Kidney glomerular epithelial cell (primary cell): ENCODE measurements at regions not wholly inside any gene's neighbourhood (a gene's known extent, or its start where the extent isn't known, plus 50 kb on each side); places are given as distances from the start of the nearest gene placed in this dataset.
"Not testable (repeated sequence)": the region's sequence is repeated elsewhere in the genome, so short reads cannot be mapped to it uniquely, and the experiment has no call there.

Experiments
- DNase-seq: peaks from one replicate; lab custom pipeline; 2025; lab: John Stamatoyannopoulos, UW

DNA sequence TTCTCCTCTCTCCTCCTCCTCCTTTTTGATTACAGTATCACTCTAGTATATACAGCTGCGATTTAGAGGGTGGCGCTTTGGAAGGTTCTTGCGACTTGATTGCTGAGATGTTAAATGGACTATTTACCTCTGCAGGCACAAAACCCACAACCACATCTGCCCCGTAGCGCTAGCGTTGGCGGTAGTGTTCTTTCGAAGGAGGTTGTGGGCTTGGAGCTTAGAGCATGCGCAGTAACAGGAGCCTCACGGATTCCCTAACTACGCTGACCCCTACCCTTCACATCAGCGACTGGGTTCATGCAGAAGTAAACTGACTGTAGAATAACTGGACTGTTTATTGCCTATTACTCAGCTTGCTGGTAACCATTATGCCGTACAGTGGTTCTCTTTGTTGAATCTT lies 58.0 kb downstream of the CGGBP1 start:
- no peak for DNase-seq

GRCh38 chr3:87997966-87998365 lies 60.8 kb downstream of the CGGBP1 start:
- no peak for DNase-seq

DNA sequence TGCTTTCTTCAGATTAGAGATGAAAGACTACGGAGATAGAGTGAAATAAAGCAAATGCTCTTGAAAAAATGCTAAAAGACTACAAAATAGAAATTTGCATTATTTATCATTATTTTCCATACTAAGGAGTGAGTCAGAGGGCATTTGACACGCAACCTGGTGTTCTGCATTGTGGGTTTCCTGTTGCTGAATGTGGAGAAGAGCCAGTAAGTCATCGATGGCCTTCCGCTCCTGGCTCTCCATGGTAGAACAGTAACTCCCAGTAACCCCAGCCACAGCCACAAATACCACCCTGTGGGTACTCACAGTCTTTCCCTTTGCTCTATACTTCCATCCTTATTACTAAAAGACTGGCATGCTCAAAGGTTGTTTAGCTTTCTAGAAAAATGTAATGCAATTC lies 61.5 kb downstream of the CGGBP1 start:
- peak; percentile 25 for DNase-seq

DNA sequence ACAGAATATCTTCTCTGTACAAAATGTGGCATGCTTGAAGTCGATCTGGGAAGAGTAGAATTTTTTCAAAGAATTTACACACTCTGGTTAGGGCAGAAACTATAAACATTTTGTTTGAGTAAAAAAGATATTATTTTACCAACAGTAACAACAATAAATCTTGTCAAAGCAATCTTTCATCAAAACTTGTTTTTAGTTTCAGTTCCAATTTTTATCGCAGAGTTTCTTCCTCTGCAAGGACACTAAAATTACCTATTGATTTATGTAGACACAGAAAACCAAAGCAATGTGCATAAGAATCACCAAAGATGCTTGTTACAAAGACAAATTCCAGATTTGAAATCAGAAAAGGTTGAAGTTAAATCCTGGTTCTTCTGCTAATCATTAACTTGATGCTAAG lies 61.9 kb downstream of the CGGBP1 start:
- no peak for DNase-seq

DNA sequence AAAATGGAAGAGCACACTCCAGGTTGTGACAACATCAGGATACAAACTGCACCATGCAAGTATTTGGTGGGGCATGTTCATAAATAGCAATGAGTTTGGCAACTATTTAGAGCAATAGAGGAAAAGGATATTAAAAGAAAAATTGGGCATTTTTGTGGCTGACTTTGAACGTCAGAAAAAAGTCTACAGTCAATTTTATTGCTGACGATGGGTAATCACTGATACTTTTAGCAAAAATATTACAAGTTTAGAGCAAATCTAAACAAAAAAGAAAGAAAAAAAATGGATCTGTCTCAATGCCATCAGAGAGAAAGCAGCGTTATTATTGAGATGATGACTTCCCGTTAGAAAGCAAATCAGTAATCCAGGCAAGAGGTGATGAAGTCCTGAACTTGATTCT lies 65.2 kb downstream of the CGGBP1 start:
- DNase-seq, result no peak

GRCh38 chr3:87987952-87988351 lies 70.9 kb downstream of the CGGBP1 start:
- DNase-seq, result no peak

GRCh38 chr3:87982421-87982820 lies 76.4 kb downstream of the CGGBP1 start:
- no peak for DNase-seq

DNA sequence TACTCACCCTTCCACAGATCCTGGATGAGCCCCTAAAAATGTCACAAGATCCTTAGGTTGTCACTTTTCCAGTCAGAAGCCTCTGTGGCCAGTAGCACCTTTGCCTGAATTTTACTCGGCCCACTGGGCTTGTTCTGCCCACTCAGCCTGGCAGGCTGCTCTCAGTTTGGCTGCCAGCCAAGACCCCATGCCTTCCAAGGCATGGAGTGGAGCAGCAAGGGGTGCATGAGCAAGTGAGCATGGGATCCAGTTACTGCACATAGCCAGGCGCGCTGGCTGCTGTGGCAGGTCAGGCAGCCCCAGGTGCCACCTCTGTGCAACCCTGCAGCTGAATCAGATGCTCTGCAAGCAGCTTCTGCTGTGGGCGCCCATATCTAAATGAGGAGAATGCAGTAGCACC lies 79.3 kb downstream of the CGGBP1 start:
- no peak for DNase-seq

DNA sequence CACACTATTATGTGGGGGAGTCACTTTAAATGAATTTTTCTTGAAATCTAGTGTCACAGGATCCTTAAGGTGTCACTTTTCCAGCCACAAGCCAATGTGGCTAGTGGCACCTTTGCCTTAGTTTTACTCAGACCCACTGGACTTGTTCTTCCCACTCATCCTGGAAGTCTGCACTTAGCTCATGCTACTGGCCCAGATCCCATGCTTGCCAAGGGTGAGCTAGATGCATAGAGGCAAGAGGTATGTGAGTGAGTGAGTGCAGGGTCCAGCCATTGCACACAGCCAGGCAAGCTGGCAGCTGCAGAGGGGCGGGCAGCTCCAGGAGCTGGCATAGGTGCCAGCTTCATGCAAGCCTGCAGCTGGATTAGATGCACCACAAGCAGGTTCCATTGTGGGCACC lies 81.0 kb downstream of the CGGBP1 start:
- no peak for DNase-seq

DNA sequence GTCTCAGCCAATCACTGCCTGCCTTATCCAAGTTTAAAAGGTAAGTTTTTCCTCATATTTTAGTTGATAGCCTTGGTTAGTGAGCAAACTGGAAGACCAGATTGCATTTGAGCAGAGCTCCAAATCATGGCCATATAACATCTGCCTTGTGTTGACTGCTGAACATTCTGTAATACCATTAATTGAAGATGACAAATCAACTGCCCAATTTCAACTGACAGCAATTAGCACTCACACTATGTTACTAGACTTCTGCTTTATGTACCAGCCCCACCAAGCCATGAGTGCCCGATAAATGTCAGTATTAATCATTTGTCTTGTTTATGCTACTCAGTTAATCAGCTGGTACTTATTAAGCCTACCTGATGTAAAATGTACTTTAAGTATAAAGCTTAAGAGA lies 83.1 kb downstream of the CGGBP1 start:
- DNase-seq, result no peak

DNA sequence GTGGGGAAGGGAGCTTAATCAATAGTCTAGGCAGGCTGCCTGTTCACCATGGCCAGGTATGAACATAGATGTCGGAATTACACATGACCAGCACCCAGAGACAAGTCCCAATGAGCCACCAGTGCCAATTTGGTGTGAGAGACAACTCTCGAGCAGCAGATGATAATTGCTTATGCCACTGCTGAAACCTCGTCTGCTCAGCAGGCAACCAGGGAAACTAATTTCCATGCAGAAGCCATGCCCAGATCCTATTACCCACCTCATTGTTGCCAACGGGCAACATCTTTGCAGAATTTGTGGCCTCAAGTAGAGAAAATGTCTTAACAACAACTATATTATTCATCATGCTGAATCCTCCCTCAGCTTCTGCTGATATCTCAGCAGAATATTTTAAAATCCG lies 84.9 kb downstream of the CGGBP1 start:
- DNase-seq, result no peak

DNA sequence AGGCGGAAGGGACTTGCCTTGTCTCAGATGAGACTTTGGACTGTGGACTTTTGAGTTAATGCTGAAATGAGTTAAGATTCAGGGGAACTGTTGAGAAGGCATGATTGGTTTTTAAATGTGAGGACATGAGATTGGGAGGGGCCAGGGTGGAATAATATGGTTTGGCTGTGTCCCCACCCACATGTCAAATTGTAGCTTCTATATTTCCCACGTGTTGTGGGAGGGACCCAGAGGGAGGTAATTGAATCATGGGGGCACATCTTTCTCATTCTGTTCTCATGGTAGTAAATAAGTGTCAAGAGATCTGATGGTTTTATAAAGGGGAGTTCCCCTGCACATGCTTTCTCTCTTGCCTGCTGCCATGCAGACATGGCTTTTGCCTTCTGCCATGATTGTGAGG lies 89.2 kb downstream of the CGGBP1 start:
- DNase-seq, result no peak

- no peak for DNase-seq
These were observed 90.1 kb downstream of the CGGBP1 start for GRCh38 chr3:87968668-87969067.

DNA sequence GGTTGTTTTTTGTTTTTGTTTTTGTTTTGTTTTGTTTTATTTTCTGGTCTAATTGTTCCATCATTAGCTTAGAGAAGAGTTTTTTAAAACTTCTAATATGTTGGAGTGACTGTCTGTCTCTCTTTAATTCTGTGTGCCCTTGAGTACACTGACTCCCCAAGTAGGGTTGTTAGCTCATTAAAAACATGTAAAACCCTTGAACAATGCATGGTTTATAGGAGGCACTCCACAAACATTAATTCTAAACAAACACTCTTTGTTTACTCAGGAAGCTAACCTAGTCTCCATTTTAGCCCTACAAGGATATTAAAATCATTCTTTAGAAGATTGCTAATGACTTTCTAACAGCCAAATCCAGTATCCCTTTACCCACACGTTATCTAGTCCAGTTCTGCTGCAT lies 100.5 kb downstream of the CGGBP1 start:
- no peak for DNase-seq

DNA sequence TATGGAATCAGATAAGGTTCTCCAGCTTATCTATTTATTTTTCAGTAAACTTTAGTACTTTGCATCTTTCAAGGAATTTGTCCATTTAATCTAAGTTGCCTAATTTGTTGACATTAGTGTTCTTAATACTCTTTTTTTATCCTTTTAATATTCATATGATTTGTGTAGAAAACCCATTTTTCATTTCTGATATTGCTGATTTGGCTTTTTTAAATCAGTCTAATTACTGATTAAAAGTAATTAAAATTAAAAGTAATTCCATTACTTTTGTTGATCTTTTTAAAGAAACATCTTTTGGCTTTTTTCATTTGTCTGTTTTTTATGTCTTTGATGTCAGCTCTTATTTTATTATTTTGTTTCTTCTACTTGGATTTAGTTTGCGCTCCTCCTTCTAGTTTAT lies 101.2 kb downstream of the CGGBP1 start:
- DNase-seq, result no peak

DNA sequence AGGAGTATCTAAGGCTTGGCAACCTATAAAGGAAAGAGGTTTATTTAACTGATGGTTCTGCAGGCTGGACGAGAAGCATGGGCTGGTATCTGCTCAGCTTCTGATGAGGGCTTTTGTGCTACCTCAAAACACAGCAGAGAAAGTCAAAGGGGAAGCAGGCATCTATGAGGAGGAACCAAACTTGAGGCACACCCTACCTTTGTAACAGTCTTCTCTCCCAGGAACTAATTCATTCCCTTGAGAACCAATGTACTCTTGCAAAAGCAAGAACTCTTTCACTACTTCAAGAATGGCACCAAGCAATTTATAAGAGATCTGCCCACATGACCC lies 109.0 kb downstream of the CGGBP1 start:
- DNase-seq, result no peak

DNA sequence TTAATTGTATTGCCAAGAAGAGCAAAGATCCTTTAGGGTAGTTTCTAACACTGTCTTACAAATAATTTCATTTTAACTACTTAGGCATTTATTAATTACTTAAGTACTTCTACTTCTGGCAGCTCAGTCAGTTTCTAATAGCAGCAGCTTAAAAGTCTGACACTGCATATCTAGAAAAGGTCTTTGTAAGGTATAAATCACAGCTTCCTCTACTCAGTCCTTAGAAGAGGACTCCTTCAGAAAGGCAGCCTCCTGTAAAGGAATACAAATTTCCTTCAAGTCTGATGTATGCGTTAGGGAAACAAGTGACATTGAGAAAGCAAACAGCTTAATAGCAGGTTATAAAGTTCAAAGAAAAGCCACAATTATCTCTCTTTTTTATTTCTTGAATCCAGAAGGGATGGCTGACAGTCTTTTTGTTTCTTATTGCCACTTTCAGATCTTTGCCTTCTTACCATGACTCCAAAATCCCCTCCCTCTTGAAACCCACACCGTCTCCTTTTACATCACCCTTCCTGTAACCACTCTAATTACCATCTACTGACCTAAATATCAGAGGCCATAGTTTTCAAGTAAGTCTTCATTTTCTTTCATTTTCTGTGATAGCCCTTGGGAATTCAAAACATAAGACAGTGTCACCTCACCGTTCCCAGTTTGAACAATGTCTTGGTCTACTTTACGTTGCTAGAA lies 109.5 kb downstream of the CGGBP1 start:
- no peak for DNase-seq

- not testable (repeated sequence) for DNase-seq
These were observed 112.8 kb downstream of the CGGBP1 start for GRCh38 chr3:87946007-87946406.

- not testable (repeated sequence) for DNase-seq
These were observed 116.5 kb downstream of the CGGBP1 start for GRCh38 chr3:87942256-87942655.

GRCh38 chr3:87924485-87924884 lies 134.3 kb downstream of the CGGBP1 start:
- DNase-seq, result no peak

GRCh38 chr3:87920549-87920948 lies 138.3 kb downstream of the CGGBP1 start:
- DNase-seq, result no peak

GRCh38 chr3:87901141-87901540 lies 157.7 kb downstream of the CGGBP1 start:
- no peak for DNase-seq

- DNase-seq, result no peak
These were observed 158.7 kb downstream of the CGGBP1 start for GRCh38 chr3:87900061-87900460.

GRCh38 chr3:87898971-87899370 lies 159.8 kb downstream of the CGGBP1 start:
- DNase-seq, result no peak

- DNase-seq, result no peak
These were observed 162.8 kb downstream of the CGGBP1 start for GRCh38 chr3:87895983-87896382.
